Natural killer cell (primary cell): ENCODE measurements at regions not wholly inside any gene's neighbourhood (a gene's known extent, or its start where the extent isn't known, plus 50 kb on each side); places are given as distances from the start of the nearest gene placed in this dataset.

ENCODE experiments used
- ATAC-seq, 3 donors: fragments of 150-1000 bp in 2 of 3; fragments of 200-7000 bp in 1 of 3; cut with Tn5 transposase; 1 replicate in 1 of 3; 2 replicates in 2 of 3; pipeline ENCODE4 v1.10.0; 2021; ENCODE audit warnings: mild to moderate bottlenecking in 2 of 3, moderate library complexity in 2 of 3
- DNase-seq, 2 donors: peaks; one replicate each; pipeline versions ENCODE4 v3.0.0 to v3.0.0-alpha.2; 2013 to 2021; ENCODE audit warnings: mixed read lengths in 1 of 2
- H3K27ac ChIP-seq: one replicate; pipeline ENCODE4 v1.5.1; 2013; ENCODE audit warnings: mild to moderate bottlenecking, low read length
- H3K27me3 ChIP-seq: one replicate; pipeline ENCODE4 v1.6.1; 2013; ENCODE audit warnings: low read length; ENCODE audit not compliant: control insufficient read depth, insufficient read depth
- H3K36me3 ChIP-seq: one replicate; pipeline ENCODE4 v1.6.1; 2013; ENCODE audit warnings: low read length; ENCODE audit not compliant: control insufficient read depth, insufficient read depth
- H3K4me1 ChIP-seq: one replicate; pipeline ENCODE4 v1.6.1; 2013; ENCODE audit warnings: low read length; ENCODE audit not compliant: control insufficient read depth, insufficient read depth
- H3K4me3 ChIP-seq: one replicate; pipeline ENCODE4 v1.5.1; 2013; ENCODE audit warnings: low read length
- H3K9me3 ChIP-seq: one replicate; pipeline ENCODE4 v1.6.1; 2013; ENCODE audit warnings: low read length; ENCODE audit not compliant: control insufficient read depth, insufficient read depth
- H3K27ac Mint-ChIP-seq, 2 donors: one replicate each; pipeline ENCODE4 v1.8.0; 2022; ENCODE audit warnings: mild to moderate bottlenecking in 2 of 2, mixed read lengths in 2 of 2, moderate library complexity in 1 of 2
- H3K27me3 Mint-ChIP-seq, 2 donors: one replicate each; pipeline ENCODE4 v1.8.0; 2022; ENCODE audit warnings: low read depth in 2 of 2, mixed read lengths in 2 of 2
- H3K36me3 Mint-ChIP-seq: one replicate; pipeline ENCODE4 v1.8.0; 2022; ENCODE audit warnings: mixed read lengths
- H3K4me1 Mint-ChIP-seq, 2 donors: one replicate each; pipeline ENCODE4 v1.8.0; 2022; ENCODE audit warnings: mixed read lengths in 2 of 2
- H3K4me3 Mint-ChIP-seq: one replicate; pipeline ENCODE4 v1.8.0; 2022; ENCODE audit warnings: mild to moderate bottlenecking, moderate library complexity, mixed read lengths
- H3K9me3 Mint-ChIP-seq, 2 donors: one replicate each; pipeline ENCODE4 v1.8.0; 2022; ENCODE audit warnings: mixed read lengths in 2 of 2
- WGBS: methylation state at CpG from one replicate; pipeline ENCODE4 v1.1.7; 2013; ENCODE audit warnings: missing lambda C conversion rate; ENCODE audit not compliant: insufficient coverage; 5-methylcytosine and 5-hydroxymethylcytosine counted together
- intact Hi-C: fragments of 100-400 bp; cut with micrococcal nuclease; formaldehyde crosslinking; loops from one replicate; pipeline ENCODE4 v1.14.2; 2022
- TF ChIP-seq, protein P1 (sequence below): fragments of 200-600 bp; IDR thresholded peaks from one replicate; pipeline ENCODE4 v1.8.0; 2022; ENCODE audit warnings: antibody characterized with exemption

DNA sequence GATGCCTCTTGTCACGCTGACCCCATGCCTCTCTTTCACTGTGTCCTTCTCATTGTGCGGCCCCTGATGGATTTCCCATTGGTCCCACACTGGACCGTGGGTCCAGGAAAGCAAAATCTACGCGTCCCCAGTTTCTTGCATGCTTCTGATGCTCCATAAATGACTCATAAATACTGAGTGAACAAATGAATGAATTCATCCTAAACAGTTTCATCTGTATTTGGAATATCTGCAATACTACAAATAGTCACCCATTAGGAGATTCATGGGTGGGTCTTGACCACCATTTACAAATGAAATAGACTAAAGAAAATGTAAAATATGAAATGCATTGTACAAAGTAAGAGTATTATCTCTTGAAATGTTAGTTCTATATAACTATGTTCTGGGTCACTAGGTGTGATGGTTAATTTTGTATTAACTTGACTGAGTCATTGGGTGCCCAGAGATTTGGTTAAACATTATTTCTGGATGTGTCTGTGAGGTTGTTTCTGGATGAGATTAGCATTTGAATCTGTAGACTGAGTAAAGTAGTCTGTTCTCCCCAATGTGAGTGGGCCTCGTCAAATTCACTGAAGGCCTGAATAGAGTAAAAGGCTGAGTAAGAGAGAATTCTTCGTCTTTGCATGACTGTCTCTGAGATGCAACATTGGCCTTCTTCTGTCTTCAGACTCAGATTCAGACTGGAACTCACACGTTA lies 448.7 kb downstream of the PREX1 start:
- TF ChIP-seq, protein P1, sequence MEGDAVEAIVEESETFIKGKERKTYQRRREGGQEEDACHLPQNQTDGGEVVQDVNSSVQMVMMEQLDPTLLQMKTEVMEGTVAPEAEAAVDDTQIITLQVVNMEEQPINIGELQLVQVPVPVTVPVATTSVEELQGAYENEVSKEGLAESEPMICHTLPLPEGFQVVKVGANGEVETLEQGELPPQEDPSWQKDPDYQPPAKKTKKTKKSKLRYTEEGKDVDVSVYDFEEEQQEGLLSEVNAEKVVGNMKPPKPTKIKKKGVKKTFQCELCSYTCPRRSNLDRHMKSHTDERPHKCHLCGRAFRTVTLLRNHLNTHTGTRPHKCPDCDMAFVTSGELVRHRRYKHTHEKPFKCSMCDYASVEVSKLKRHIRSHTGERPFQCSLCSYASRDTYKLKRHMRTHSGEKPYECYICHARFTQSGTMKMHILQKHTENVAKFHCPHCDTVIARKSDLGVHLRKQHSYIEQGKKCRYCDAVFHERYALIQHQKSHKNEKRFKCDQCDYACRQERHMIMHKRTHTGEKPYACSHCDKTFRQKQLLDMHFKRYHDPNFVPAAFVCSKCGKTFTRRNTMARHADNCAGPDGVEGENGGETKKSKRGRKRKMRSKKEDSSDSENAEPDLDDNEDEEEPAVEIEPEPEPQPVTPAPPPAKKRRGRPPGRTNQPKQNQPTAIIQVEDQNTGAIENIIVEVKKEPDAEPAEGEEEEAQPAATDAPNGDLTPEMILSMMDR: no peak
- no peak overlapping the region for H3K27ac Mint-ChIP-seq
- Histone ChIP-seq H3K4me1 (no peaks in the 10 kb centered on the region), H3K27me3 (no peaks in the 10 kb centered on the region), H3K36me3 (no peaks in the 10 kb centered on the region), H3K4me3 (no peak overlapping the region), H3K27ac (no peak overlapping the region), H3K9me3 (no peaks in the 10 kb centered on the region)
- H3K27me3 Mint-ChIP-seq: peaks cover 17 to 22% of the 10 kb centered on the region in 2 donors
- DNase-seq (no peak), ATAC-seq (no peak)
- WGBS: 96% methylated on average over 8 of the region's 8 CpGs
- no peaks in the 10 kb centered on the region for H3K4me1 Mint-ChIP-seq
- no peaks in the 10 kb centered on the region for H3K36me3 Mint-ChIP-seq
- no peaks in the 10 kb centered on the region for H3K9me3 Mint-ChIP-seq
- no peak overlapping the region for H3K4me3 Mint-ChIP-seq
- intact Hi-C loops: loop anchor here (10.0 kb wide), 1 partner anchor 1274 kb away; no protein-coding TSS in a partner anchor

DNA sequence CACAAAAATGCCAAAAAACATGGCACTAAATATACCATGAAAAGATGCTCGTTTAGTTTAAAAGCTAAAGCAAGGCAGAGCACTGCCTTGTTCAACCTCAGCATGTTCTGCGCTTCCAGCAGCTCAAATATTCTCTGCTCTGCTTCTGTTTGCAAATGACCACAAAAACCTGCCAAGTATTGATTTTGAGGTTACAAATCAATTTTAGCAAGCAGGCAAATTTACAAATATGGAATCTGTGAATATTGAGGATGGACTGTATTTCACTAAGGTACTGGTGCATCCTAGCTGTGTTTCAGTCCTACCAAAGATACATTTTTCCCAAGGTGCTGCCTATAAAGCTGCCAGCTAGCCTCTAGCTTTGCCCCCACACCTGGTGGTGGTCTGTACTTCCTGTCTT lies 449.9 kb downstream of the PREX1 start:
- H3K36me3 ChIP-seq: no peaks in the 10 kb centered on the region
- no peak overlapping the region for H3K27ac Mint-ChIP-seq
- no peaks in the 10 kb centered on the region for H3K36me3 Mint-ChIP-seq
- no peak overlapping the region for H3K4me3 Mint-ChIP-seq
- ATAC-seq (no peak), DNase-seq (no peak)
- peaks cover 17 to 27% of the 10 kb centered on the region in 2 donors for H3K27me3 Mint-ChIP-seq
- 84% methylated on average over 2 of the region's 2 CpGs for WGBS
- TF ChIP-seq, protein P1: no peak
- H3K9me3 Mint-ChIP-seq: no peaks in the 10 kb centered on the region
- no peaks in the 10 kb centered on the region for H3K4me1 ChIP-seq
- intact Hi-C loops: loop anchor here (10.0 kb wide), 1 partner anchor 1273 kb away; no protein-coding TSS in a partner anchor
- H3K27me3 ChIP-seq: no peaks in the 10 kb centered on the region
- no peaks in the 10 kb centered on the region for H3K4me1 Mint-ChIP-seq
- no peak overlapping the region for H3K27ac ChIP-seq
- no peaks in the 10 kb centered on the region for H3K9me3 ChIP-seq
- no peak overlapping the region for H3K4me3 ChIP-seq

DNA sequence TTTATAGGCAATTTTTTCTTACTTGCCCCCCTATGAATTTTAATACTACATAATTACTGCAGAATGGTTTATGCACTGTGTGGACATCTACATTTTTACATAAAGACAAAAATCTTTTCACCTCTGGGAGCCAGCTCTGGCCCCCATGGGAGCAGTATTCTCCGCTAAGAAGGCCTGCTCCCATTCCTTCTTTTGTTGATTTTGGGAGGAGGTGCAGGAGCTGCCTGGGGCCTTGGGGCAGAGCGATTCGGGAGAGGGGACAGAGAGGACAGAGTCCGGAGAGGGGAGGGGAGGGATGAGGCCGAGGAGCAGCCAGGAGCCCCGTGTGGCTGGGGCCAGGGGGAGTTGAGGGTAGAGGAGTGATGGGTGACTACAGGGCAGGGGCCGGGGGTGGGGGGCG lies 452.0 kb downstream of the PREX1 start:
- DNase-seq (no peak), ATAC-seq (no peak)
- TF ChIP-seq, protein P1: no peak
- H3K36me3 Mint-ChIP-seq: no peaks in the 10 kb centered on the region
- H3K4me1 ChIP-seq: no peaks in the 10 kb centered on the region
- no peaks in the 10 kb centered on the region for H3K36me3 ChIP-seq
- H3K4me3 ChIP-seq: no peak overlapping the region
- H3K27ac Mint-ChIP-seq: no peak overlapping the region
- intact Hi-C loops: loop anchor here (10.0 kb wide), 1 partner anchor 1271 kb away; no protein-coding TSS in a partner anchor
- no peaks in the 10 kb centered on the region for H3K27me3 ChIP-seq
- H3K27me3 Mint-ChIP-seq: peaks cover 9 to 15% of the 10 kb centered on the region in 2 donors
- no peaks in the 10 kb centered on the region for H3K4me1 Mint-ChIP-seq
- no peak overlapping the region for H3K27ac ChIP-seq
- no peak overlapping the region for H3K4me3 Mint-ChIP-seq
- no peaks in the 10 kb centered on the region for H3K9me3 Mint-ChIP-seq
- no peaks in the 10 kb centered on the region for H3K9me3 ChIP-seq
- WGBS: 85% methylated on average over 8 of the region's 8 CpGs
